SK-N-SH treated with all-trans-retinoic acid at 6 μM for 48 hours (cell line): ENCODE measurements at regions not wholly inside any gene's neighbourhood (a gene's known extent, or its start where the extent isn't known, plus 50 kb on each side); places are given as distances from the start of the nearest gene placed in this dataset.

Experiments used
- ATAC-seq: fragments of 200-7000 bp; cut with Tn5 transposase; 3 replicates; pipeline ENCODE4 v1.9.1; 2020; ENCODE audit warnings: mild to moderate bottlenecking, moderate library complexity
- ARNTL ChIP-seq: fragments of 450-650 bp; formaldehyde crosslinking; IDR thresholded peaks from 2 replicates; pipeline ENCODE4 v1.5.0; 2020; ENCODE audit warnings: low read depth, mild to moderate bottlenecking, moderate library complexity, borderline replicate concordance
- BACH2 ChIP-seq: fragments of 250-450 bp; sonication (Bioruptor Pico); IDR thresholded peaks from 2 replicates; pipeline ENCODE4 v1.9.0; 2021; ENCODE audit warnings: mild to moderate bottlenecking, borderline replicate concordance
- CREB5 ChIP-seq: fragments of 250-450 bp; sonication (Bioruptor Pico); IDR thresholded peaks from 2 replicates; pipeline ENCODE4 v1.5.1; 2020; ENCODE audit warnings: low read depth, mild to moderate bottlenecking, moderate library complexity
- CSRNP3 ChIP-seq: fragments of 250-450 bp; sonication (Bioruptor Pico); IDR thresholded peaks from 2 replicates; pipeline ENCODE4 v1.5.1; 2021; ENCODE audit warnings: mild to moderate bottlenecking, moderate library complexity
- ESRRG ChIP-seq: fragments of 250-450 bp; sonication (Bioruptor Pico); IDR thresholded peaks from 2 replicates; pipeline ENCODE4 v1.6.1; 2021; ENCODE audit warnings: mild to moderate bottlenecking
- ISL1 ChIP-seq: fragments of 250-450 bp; sonication (Bioruptor Pico); IDR thresholded peaks from 2 replicates; pipeline ENCODE4 v2.1.2; 2022; ENCODE audit warnings: mild to moderate bottlenecking, moderate library complexity
- OSR1 ChIP-seq: fragments of 250-450 bp; sonication (Bioruptor Pico); IDR thresholded peaks from 2 replicates; pipeline ENCODE4 v1.8.0; 2022; ENCODE audit warnings: moderate library complexity, mild to moderate bottlenecking, inconsistent platforms
- PATZ1 ChIP-seq: fragments of 250-450 bp; sonication (Bioruptor Pico); IDR thresholded peaks from 2 replicates; pipeline ENCODE4 v1.8.0; 2020; ENCODE audit warnings: mild to moderate bottlenecking, moderate library complexity, borderline replicate concordance
- POU6F1 ChIP-seq: fragments of 250-450 bp; sonication (Bioruptor Pico); IDR thresholded peaks from 2 replicates; pipeline ENCODE4 v1.8.0; 2021; ENCODE audit warnings: low read depth, mild to moderate bottlenecking, moderate library complexity, borderline replicate concordance
- PPARA ChIP-seq: fragments of 250-450 bp; sonication (Bioruptor Pico); IDR thresholded peaks from 2 replicates; pipeline ENCODE4 v1.5.0; 2020; ENCODE audit warnings: mild to moderate bottlenecking, borderline replicate concordance
- RARB ChIP-seq: fragments of 250-450 bp; sonication (Bioruptor Pico); IDR thresholded peaks from 2 replicates; pipeline ENCODE4 v1.8.0; 2021; ENCODE audit warnings: mild to moderate bottlenecking, moderate library complexity
- SNAI2 ChIP-seq: fragments of 250-450 bp; sonication (Bioruptor Pico); IDR thresholded peaks from 2 replicates; pipeline ENCODE4 v1.5.0; 2020; ENCODE audit warnings: mild to moderate bottlenecking, moderate library complexity
- TOX ChIP-seq: fragments of 250-450 bp; sonication (Bioruptor Pico); IDR thresholded peaks from 2 replicates; pipeline ENCODE4 v1.8.0; 2021; ENCODE audit warnings: mild to moderate bottlenecking, moderate library complexity, borderline replicate concordance
- ZC3H10 ChIP-seq: fragments of 250-450 bp; sonication (Bioruptor Pico); IDR thresholded peaks from 2 replicates; pipeline ENCODE4 v1.5.1; 2021; ENCODE audit warnings: mild to moderate bottlenecking, moderate library complexity
- ZFP3 ChIP-seq: fragments of 250-450 bp; sonication (Bioruptor Pico); IDR thresholded peaks from 2 replicates; pipeline ENCODE4 v1.5.0; 2020; ENCODE audit warnings: mild to moderate bottlenecking, moderate library complexity
- ZNF565 ChIP-seq: fragments of 450-650 bp; formaldehyde crosslinking; conservative IDR thresholded peaks from 2 replicates; pipeline ENCODE4 v1.5.0; 2020; ENCODE audit warnings: low read depth, mild to moderate bottlenecking, moderate library complexity
- ZNF8 ChIP-seq: fragments of 450-650 bp; formaldehyde crosslinking; IDR thresholded peaks from 2 replicates; pipeline ENCODE4 v1.5.0; 2020; ENCODE audit warnings: mild to moderate bottlenecking, moderate library complexity
- TF ChIP-seq, protein P1 (sequence below): fragments of 250-450 bp; sonication (Bioruptor Pico); IDR thresholded peaks from 2 replicates; pipeline ENCODE4 v1.5.0; 2020; ENCODE audit warnings: mild to moderate bottlenecking, moderate library complexity

DNA sequence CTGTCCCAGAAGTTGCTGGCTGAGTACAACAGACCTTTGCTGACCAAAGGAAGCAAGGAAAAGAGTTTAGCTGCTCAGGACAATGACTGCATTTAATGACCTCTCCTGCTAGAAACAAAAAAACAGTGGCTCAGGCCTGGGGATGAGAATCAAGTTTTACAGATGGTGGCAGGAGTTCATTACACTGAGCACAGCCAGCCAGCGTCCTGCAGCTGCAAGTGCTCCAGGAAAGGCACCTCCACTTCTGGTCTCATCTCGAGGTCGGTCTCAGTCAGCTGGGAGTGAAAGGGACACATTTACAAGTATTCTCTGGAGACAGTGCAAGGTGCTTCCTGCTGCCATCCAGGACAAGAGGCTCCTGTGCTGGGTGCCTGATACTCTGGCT lies 362.7 kb downstream of the THBS2 start:
- no peak for TF ChIP-seq SNAI2
- no peak for TF ChIP-seq RARB (CRISPR knock-in tag)
- TF ChIP-seq, all 23 proteins: peak for 0
- no peak for ATAC-seq

GRCh38 chr6:168890306-168890980 lies 363.2 kb downstream of the THBS2 start:
- TF ChIP-seq ZC3H10 (CRISPR knock-in tag) (no peak), RARB (CRISPR knock-in tag) (no peak), PPARA (CRISPR knock-in tag) (no peak), ESRRG (CRISPR knock-in tag) (no peak), ZNF8 (CRISPR knock-in tag) (no peak), BACH2 (CRISPR knock-in tag) (no peak), ARNTL (CRISPR knock-in tag) (no peak), CREB5 (CRISPR knock-in tag) (no peak), PATZ1 (CRISPR knock-in tag) (no peak), ZFP3 (CRISPR knock-in tag) (no peak), CSRNP3 (CRISPR knock-in tag) (no peak)
- TF ChIP-seq, protein P1, sequence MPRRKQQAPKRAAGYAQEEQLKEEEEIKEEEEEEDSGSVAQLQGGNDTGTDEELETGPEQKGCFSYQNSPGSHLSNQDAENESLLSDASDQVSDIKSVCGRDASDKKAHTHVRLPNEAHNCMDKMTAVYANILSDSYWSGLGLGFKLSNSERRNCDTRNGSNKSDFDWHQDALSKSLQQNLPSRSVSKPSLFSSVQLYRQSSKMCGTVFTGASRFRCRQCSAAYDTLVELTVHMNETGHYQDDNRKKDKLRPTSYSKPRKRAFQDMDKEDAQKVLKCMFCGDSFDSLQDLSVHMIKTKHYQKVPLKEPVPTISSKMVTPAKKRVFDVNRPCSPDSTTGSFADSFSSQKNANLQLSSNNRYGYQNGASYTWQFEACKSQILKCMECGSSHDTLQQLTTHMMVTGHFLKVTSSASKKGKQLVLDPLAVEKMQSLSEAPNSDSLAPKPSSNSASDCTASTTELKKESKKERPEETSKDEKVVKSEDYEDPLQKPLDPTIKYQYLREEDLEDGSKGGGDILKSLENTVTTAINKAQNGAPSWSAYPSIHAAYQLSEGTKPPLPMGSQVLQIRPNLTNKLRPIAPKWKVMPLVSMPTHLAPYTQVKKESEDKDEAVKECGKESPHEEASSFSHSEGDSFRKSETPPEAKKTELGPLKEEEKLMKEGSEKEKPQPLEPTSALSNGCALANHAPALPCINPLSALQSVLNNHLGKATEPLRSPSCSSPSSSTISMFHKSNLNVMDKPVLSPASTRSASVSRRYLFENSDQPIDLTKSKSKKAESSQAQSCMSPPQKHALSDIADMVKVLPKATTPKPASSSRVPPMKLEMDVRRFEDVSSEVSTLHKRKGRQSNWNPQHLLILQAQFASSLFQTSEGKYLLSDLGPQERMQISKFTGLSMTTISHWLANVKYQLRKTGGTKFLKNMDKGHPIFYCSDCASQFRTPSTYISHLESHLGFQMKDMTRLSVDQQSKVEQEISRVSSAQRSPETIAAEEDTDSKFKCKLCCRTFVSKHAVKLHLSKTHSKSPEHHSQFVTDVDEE = no peak
- no peak for ATAC-seq

DNA sequence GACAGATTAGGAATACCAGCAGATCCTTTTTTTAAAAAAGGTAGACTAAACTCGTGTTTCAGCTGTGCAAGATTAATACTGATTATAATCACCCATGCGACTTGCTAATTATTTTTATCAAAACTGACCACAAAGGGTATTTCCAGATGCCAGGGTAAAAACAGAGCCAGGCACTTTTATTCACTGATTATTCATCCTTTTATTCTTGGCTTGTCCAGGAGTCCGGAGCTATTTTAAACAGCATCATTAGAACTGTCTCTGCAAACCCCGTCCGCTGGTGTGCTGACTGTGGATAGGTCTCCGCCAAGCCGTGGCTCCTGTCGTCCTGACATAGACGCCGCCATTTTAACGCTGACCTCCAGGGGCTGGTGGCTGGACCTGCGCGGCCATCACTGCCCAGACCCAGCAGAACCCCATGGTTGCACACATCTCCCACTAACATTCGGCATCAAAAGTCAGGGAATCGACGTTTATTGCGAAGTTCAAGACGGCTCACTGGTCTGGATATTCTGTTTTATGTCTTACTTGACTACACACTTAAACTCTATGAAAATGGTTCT lies 364.8 kb downstream of the THBS2 start:
- TF ChIP-seq TOX (CRISPR knock-in tag) (no peak), BACH2 (CRISPR knock-in tag) (no peak), ZC3H10 (CRISPR knock-in tag) (no peak), SNAI2 (no peak), ZFP3 (CRISPR knock-in tag) (no peak), OSR1 (CRISPR knock-in tag) (no peak)
- no peak for ATAC-seq

- TF ChIP-seq ZNF565 = no peak
- no peak for TF ChIP-seq POU6F1 (CRISPR knock-in tag)
- TF ChIP-seq ISL1 = no peak
- ATAC-seq = no peak
Observed at GRCh38 chr6:168888102-168888501, 365.5 kb downstream of the THBS2 start.
